ENCODE measurements at regions not wholly inside any gene's neighbourhood (a gene's known extent, or its start where the extent isn't known, plus 50 kb on each side); places are given as distances from the start of the nearest gene placed in this dataset.
"Not testable (repeated sequence)": the region's sequence is repeated elsewhere in the genome, so short reads cannot be mapped to it uniquely, and the experiment has no call there.

GRCh38 chr6:163892824-163893561, 478.5 kb downstream of the QKI start:
- no peak for DNase-seq

GRCh38 chr6:163889904-163890514, 475.5 kb downstream of the QKI start:
- DNase-seq, result no peak

DNA sequence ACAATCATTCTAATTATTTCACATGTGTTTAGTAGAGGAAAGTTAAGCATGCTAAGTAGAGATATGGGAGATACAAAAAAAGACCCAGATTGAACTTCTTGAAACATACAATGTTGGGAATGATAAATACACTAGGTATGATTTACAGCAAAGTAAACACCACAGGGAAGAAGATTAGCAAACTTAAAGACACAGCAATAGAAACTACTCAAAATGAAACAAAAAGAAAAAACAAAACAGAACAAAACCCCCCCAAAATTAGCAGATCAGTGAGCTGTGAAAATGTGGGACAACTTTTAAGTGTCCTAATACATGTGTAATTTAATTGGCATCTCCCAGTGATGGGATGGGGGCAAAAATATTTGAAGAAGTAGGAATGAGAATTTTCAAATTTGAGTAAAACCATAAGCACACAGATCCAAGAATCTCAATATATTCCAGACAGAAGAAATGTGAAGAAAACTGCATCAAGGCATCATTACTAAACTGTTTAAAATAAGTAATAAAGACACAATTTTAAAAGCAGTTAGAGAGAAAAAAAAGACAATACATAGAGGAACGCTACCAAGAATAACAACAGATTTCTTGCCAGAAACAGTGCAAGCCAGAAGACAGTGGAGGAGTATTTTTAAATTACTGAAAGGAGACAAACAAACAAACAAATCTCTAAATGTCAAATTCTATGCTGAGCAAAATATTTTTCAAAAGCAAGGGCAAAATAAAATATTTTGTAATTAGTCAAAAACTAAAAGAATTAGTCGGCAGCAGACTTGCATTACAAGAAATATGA, 473.7 kb downstream of the QKI start:
- DNase-seq, result no peak

GRCh38 chr6:163886428-163886827, 471.9 kb downstream of the QKI start:
- DNase-seq, result no peak

DNA sequence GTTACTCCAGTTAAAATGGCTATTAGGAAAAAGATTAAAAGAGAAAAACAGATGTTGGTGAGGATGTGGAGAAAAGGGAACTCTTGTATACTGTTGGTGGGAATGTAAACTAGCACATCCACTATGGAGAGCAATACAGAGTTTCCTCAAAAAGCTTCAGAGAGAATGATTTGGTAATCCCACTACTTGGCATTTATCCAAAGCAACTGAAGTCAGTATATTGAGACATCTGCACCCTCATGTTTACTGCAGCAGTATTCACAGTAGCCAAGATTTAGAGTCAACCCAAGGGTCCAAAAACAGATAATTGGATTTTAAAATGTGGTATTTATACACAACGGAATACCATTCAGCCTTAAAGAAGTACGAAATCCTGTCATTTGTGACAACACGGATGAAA, 469.5 kb downstream of the QKI start:
- no peak for DNase-seq

DNA sequence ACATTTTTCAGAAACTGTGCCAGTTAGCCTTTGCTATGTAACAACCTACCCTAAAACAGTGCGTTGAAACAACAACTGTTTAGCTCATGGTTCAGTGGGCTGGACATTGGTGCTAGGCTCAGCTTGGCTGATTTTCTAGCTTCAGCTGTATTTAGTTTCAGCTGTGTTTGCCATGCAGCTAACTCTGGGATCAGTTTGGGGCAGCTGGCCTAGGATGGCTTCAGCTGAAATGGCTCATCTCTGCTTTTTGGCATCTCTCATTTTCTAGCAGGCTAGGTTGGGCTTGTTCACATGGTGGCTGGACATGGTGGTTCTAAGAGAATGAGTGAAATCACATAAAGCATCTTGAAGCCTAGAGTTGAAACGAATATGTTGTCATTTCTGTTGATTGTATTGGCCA, 464.2 kb downstream of the QKI start:
- no peak for DNase-seq

GRCh38 chr6:163877877-163878639, 463.5 kb downstream of the QKI start:
- DNase-seq, result no peak

DNA sequence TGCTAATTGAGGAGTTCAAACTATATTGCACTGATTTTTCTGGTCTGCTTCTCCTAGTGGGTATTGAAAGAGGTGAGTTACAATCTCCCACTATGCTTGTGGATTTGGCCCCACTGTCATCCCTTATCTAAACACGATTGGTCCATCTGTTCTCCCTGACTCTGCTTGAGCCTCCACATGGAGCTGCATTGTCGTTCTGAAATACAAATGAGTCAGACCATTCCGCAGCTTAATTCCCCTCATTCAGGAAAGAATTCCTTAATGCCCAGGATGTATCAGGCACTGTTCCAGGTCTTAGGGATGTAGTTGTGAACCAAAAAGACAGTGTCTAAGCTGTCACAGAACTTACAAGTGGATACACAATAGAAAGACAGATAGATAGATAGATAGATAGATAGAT, 461.9 kb downstream of the QKI start:
- DNase-seq, result no peak

DNA sequence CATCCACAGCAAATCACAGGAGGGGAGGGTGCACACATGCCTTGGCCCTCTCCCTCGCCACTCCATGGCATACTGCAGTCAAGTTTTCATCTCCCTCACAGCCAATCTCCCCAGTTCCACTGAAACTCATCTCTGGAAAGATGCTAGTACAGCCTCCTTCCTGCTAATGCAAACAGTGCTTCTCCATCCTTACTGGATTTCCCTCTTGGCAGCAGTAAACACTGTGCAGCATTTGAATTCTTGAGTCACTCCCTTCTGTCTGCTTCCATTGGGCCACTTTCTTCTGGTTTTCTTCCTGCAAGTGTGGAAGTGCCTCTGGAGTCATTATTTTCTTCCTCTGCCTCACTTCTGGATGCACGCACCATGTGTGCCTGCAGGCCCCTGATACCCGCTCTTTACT, 460.3 kb downstream of the QKI start:
- no peak for DNase-seq

DNA sequence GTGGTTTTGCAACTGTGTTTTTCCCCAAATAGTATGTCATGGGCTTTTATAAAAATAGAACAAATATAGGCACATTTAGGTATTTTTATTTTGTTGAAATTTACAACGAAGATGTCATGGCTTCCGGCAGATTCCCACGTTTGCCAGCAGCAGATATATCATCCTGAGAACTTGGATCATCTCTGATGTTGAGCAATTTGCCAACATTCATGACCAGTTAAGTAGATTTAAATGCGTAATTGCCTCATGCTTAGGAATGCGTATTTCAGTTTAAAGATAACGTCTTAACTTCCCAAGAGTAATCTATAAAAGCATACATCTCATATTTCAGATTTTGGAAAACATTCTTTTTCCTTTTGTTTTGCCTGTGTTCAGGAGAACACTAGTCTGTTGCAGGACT, 457.8 kb downstream of the QKI start:
- DNase-seq, result no peak

DNA sequence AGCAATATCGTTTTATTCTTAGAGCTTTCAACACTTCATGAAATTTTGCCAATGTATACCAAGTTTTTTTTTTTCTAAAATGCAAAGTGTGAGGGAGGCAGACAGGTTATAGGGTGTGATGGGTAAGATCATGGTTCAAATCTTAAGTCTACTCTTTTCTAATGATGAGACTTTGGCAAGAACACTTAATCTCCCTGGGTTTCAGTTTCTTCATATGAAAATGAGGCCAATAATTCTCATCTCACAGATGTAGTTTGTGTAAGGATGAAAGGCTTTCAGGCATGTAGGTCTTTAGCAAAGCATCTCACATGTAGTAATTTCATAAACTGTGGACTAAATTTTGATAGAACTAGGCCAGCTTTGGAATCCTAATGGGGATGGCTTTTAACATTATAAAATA, 457.1 kb downstream of the QKI start:
- no peak for DNase-seq

GRCh38 chr6:163867518-163868292, 453.2 kb downstream of the QKI start:
- DNase-seq, result no peak

GRCh38 chr6:163866192-163866591, 451.7 kb downstream of the QKI start:
- no peak for DNase-seq

DNA sequence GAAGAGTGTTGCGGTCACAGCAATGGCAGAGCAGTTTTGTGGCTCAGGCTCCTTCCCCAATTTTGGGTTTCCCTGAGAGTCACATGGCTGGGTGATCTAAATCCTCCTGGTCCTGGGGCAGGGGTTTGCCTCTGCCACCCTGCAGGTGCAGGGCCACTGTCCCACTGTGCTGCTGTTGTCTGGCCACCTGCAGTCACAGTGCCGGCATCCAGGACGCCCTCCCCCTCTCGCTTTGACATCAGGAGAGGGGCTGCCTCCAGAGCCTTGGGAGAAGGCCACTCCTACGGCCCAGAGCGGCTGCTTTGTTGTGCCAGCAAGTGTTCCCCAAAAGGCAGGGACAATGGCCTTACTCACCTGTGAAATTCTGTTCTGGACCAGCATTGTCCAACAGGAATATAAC, 449.0 kb downstream of the QKI start:
- DNase-seq, result no peak

GRCh38 chr6:163862701-163863100, 448.2 kb downstream of the QKI start:
- no peak for DNase-seq

GRCh38 chr6:163861627-163862026, 447.1 kb downstream of the QKI start:
- no peak for DNase-seq

GRCh38 chr6:163860287-163861081, 446.0 kb downstream of the QKI start:
- DNase-seq, result no peak

- DNase-seq, result not testable (repeated sequence)
These were observed 444.4 kb downstream of the QKI start for GRCh38 chr6:163858870-163859269.

DNA sequence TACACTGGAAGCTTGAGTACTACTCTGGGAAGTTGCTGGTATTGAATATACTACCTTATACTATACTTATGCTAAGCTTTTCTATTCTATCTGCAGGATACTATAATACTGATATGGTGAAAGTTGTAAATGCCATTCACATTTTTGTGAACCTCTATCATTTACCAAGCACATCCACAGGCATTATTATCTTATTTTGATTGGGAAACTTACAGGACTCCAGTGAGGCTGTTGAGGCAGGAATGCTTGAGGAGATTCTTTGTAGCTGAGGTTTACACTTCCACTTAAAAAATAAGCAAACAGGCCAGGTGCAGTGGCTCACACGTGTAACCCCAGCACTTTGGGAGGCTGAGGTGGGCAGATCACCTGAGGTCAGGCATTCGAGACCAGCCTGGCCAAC, 442.9 kb downstream of the QKI start:
- no peak for DNase-seq

- DNase-seq, result no peak
These were observed 436.4 kb downstream of the QKI start for GRCh38 chr6:163850874-163851273.

DNA sequence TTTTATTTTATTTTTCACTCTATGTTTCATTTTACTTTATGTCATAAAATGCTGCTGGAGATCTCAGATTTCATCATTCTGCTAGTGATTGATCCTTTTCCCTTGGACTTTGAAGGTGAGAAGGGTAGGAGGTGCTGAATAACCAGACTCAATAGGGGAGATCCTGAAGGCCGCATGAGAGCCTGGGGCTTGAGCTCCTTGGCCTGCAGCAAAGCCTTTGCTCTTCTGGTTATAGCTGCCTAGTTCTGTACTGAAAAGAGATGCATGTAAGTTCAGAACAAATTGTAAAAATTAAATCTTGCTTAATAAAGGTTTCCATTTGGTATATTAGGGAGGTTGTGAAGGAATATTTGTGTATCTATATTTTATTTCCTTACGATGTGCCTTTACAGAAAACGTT, 430.2 kb downstream of the QKI start:
- DNase-seq, result no peak

- DNase-seq, result no peak
These were observed 429.8 kb downstream of the QKI start for GRCh38 chr6:163844357-163844756.
